K562 (cell line): ENCODE measurements at regions not wholly inside any gene's neighbourhood (a gene's known extent, or its start where the extent isn't known, plus 50 kb on each side); places are given as distances from the start of the nearest gene placed in this dataset.

Experiments used
- ATAC-seq: fragments of 200-7000 bp; cut with Tn5 transposase; 3 replicates; pipeline ENCODE4 v1.9.1; 2020; ENCODE audit warnings: moderate library complexity
- BruUV-seq: library from RNA; stranded (reverse); fragments of 400-500 nt; replicated peaks from 2 replicates; lab custom pipeline; 2021; lab: Mats Ljungman, UMichigan
- CTCF ChIA-PET: fragments of 300-600 bp; formaldehyde crosslinking; extraction: SDS; loops from one replicate; lab custom pipeline; 2021; ENCODE audit warnings: low intra/inter-chr PET ratio; lab: Yijun Ruan, JAX
- POLR2A ChIA-PET: fragments of 300-600, 350-650 bp; sonication (Branson Sonifier 250); formaldehyde crosslinking; extraction: SDS; loops from one replicate; lab custom pipeline; 2021; ENCODE audit warnings: antibody characterized with exemption, inconsistent platforms; lab: Yijun Ruan, JAX
- DNase-seq, 4 experiments: peaks; one replicate each; pipeline versions ENCODE4 v3.0.0 to v3.0.0-alpha.2; 2011 to 2018; ENCODE audit warnings: low spot score in 3 of 4, mixed read lengths in 3 of 4; ENCODE audit errors: extremely low read depth in 1 of 4
- FAIRE-seq: peaks from 2 replicates; lab custom pipeline; 2011; peaks lifted over from hg19 to GRCh38; lab: Jason Lieb, UNC
- H2AFZ ChIP-seq: 2 replicates; pipeline ENCODE4 v1.6.0; 2011; ENCODE audit warnings: low read depth, low read length, control low read depth, inconsistent platforms
- H3K27ac ChIP-seq: fragments of 200-600 bp; 3 replicates; pipeline ENCODE4 v1.8.0; 2011; ENCODE audit warnings: low read depth, mild to moderate bottlenecking, control low read depth, inconsistent platforms, low read length, moderate library complexity, mixed read lengths; ENCODE audit errors: extremely low read depth
- H3K27me3 ChIP-seq, 2 experiments: fragments of 300-600 bp in 1 of 2; 2 replicates in 1 of 2; 3 replicates in 1 of 2; pipeline versions ENCODE4 v1.6.0 to v1.8.0; 2011; ENCODE audit warnings: inconsistent platforms in 2 of 2, low read length in 2 of 2, mild to moderate bottlenecking in 1 of 2, mixed read lengths in 1 of 2, moderate library complexity in 1 of 2; ENCODE audit not compliant: control insufficient read depth in 2 of 2, insufficient read depth in 2 of 2
- H3K36me3 ChIP-seq: fragments of 300-600 bp; 3 replicates; pipeline ENCODE4 v1.8.0; 2011; ENCODE audit warnings: mild to moderate bottlenecking, low read length, inconsistent platforms; ENCODE audit not compliant: control insufficient read depth, insufficient read depth
- H3K4me1 ChIP-seq, 2 experiments: fragments of 200-600 bp in 1 of 2; replicated peaks in 1 of 2; 2 replicates in 1 of 2; 3 replicates in 1 of 2; pipeline versions ENCODE4 v1.5.1 to v1.8.0; 2011; ENCODE audit warnings: inconsistent platforms in 2 of 2, low read length in 2 of 2, mild to moderate bottlenecking in 1 of 2, mixed read lengths in 1 of 2, moderate library complexity in 1 of 2; ENCODE audit not compliant: control insufficient read depth in 2 of 2, insufficient read depth in 2 of 2
- H3K4me2 ChIP-seq: 2 replicates; pipeline ENCODE4 v1.6.1; 2011; ENCODE audit warnings: low read length, control low read depth, inconsistent platforms, mixed read lengths; ENCODE audit not compliant: insufficient read depth
- H3K4me3 ChIP-seq: fragments of 200-600 bp; sonication (generic), shearing (Covaris generic); 2 replicates; pipeline ENCODE4 v1.5.1; 2016; ENCODE audit warnings: control low read depth, inconsistent platforms
- H3K79me2 ChIP-seq: fragments of 200-600 bp; 3 replicates; pipeline ENCODE4 v1.8.0; 2011; ENCODE audit warnings: low read length, inconsistent platforms; ENCODE audit not compliant: control insufficient read depth, insufficient read depth
- H3K9ac ChIP-seq, 2 experiments: 2 replicates each; pipeline versions ENCODE4 v1.6.0 to v1.6.1; 2011; ENCODE audit warnings: low read depth in 2 of 2, low read length in 2 of 2, control low read depth in 1 of 2, inconsistent platforms in 1 of 2, mild to moderate bottlenecking in 1 of 2, mixed read lengths in 1 of 2; ENCODE audit not compliant: insufficient read depth in 1 of 2
- H3K9me1 ChIP-seq: one replicate; pipeline ENCODE4 v1.6.0; 2011; ENCODE audit warnings: inconsistent platforms, mild to moderate bottlenecking, low read length, moderate library complexity; ENCODE audit not compliant: control insufficient read depth, insufficient read depth
- H3K9me3 ChIP-seq: replicated peaks from 2 replicates; pipeline ENCODE4 v1.5.1; 2011; ENCODE audit warnings: low read depth, low read length, inconsistent platforms; ENCODE audit not compliant: control insufficient read depth, insufficient read depth
- H4K20me1 ChIP-seq: replicated peaks from 2 replicates; pipeline ENCODE4 v1.6.1; 2011; ENCODE audit warnings: low read length, inconsistent platforms, mixed read lengths; ENCODE audit not compliant: control insufficient read depth, insufficient read depth
- CEBPZ ChIP-seq: fragments of 150-350 bp; IDR thresholded peaks from 2 replicates; pipeline ENCODE4 v1.6.1; 2014; ENCODE audit warnings: low read depth, mild to moderate bottlenecking, low read length, borderline replicate concordance
- SREBF2 ChIP-seq: sonication (generic); formaldehyde crosslinking; IDR thresholded peaks from 2 replicates; pipeline ENCODE4 v1.4.0; 2020; ENCODE audit warnings: mild to moderate bottlenecking, missing genetic modification reagents
- STAG1 ChIP-seq: sonication (generic); formaldehyde crosslinking; IDR thresholded peaks from 2 replicates; pipeline ENCODE4 v1.5.0; 2020; ENCODE audit warnings: missing genetic modification reagents, borderline replicate concordance
- ZBTB26 ChIP-seq: fragments of 450-650 bp; formaldehyde crosslinking; IDR thresholded peaks from 2 replicates; pipeline ENCODE4 v1.4.0; 2022; ENCODE audit warnings: missing genetic modification characterization
- ZNF586 ChIP-seq: fragments of 450-650 bp; formaldehyde crosslinking; conservative IDR thresholded peaks from 2 replicates; pipeline ENCODE4 v1.4.0; 2020; ENCODE audit warnings: mild to moderate bottlenecking, moderate library complexity
- WGBS: fragments of 100-300 bp; shearing (Covaris generic); methylation state at CpG from one replicate; pipeline ENCODE4 v1.1.6; 2016; ENCODE audit warnings: low coverage, mixed read lengths; ENCODE audit not compliant: insufficient coverage; ENCODE audit errors: missing lambda C conversion rate; 5-methylcytosine and 5-hydroxymethylcytosine counted together
- in situ Hi-C: fragments of 300-500 bp; cut with MboI; formaldehyde crosslinking; loops from 4 replicates; pipeline ENCODE4 v1.15.0; 2018; ENCODE audit warnings: inconsistent platforms, mixed read lengths
- intact Hi-C: fragments of 100-400 bp; cut with micrococcal nuclease; formaldehyde crosslinking; loops from 2 replicates; pipeline ENCODE4 v1.14.2; 2022

- in situ Hi-C loops = no loop called here
These were observed 109.3 kb upstream of the FAN1 start for GRCh38 chr15:30794388-30794787.

More at GRCh38 chr15:30794388-30794787, 109.3 kb upstream of the FAN1 start:
- Histone ChIP-seq H3K9me1 (no peaks in the 10 kb centered on the region), H3K9ac (no peak overlapping the region), H3K9me3 (no peaks in the 10 kb centered on the region), H4K20me1 (no peaks in the 10 kb centered on the region), H3K79me2 (no peaks in the 10 kb centered on the region), H3K4me1 (no peaks in the 10 kb centered on the region; a peak in 1 of 5 replicates), H3K27me3 (peaks cover 0 to 19% of the 10 kb centered on the region in 2 experiments; a peak in 1 of 5 replicates), H3K27ac (no peak overlapping the region), H2AFZ (no peak overlapping the region), H3K4me3 (no peak overlapping the region), H3K36me3 (no peaks in the 10 kb centered on the region), H3K4me2 (no peak overlapping the region)
- TF ChIP-seq ZBTB26 (CRISPR knock-in tag) (no peak), STAG1 (no peak), CEBPZ (no peak), ZNF586 (CRISPR knock-in tag) (no peak), SREBF2 (CRISPR knock-in tag) (no peak)
- no TSS peak for BruUV-seq
- ChIA-PET CTCF (no interaction called here), POLR2A (no interaction called here)
- 1% methylated on average over 6 of the region's 6 CpGs for WGBS
- intact Hi-C loops = no loop called here
- DNase-seq = no peak
- no peak for ATAC-seq
- no peak for FAIRE-seq
